ENCODE measurements at regions not wholly inside any gene's neighbourhood (a gene's known extent, or its start where the extent isn't known, plus 50 kb on each side); places are given as distances from the start of the nearest gene placed in this dataset.

DNA sequence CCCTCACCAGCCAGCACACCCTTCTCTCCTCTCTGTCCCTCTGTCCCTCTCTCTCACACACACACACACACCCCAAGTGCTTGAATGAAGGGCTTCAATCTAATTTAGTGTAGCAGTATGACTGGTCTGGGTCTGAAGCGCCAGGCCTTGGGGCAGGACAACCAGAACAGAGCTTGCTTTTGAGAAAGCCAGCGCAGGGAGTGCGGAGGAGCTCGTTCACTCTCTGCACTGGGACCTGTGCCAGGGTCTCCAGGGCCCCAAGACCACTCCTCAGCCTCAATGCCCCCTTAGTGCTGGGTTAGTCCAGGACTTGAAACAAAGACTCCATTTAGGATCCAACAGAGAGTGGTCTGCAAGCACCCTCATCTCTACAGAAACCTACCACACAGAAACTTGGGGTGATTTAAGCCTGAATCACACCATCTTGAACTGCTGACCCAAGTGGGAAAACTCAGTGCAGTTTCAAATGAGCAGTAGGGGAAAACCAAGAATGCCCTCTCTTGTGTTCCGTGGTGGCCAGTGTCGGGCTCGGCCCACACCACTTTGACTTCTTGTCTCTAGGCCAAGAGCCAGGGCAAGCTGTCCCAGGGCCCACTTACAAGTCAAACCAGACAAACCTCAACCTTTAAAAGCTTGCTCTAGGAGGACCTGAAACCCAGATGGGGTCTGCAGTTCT, 66.6 kb upstream of the WIPF1 start:
- no peaks in the 10 kb centered on the region for H3K36me3 ChIP-seq (ENCODE audit: control insufficient read depth, insufficient read depth, low read length)
- no peak overlapping the region for H3K4me3 ChIP-seq (ENCODE audit: low read length)
- H3K9me3 ChIP-seq (ENCODE audit: control insufficient read depth, low read length): no peaks in the 10 kb centered on the region
- no peaks in the 10 kb centered on the region for H3K27me3 Mint-ChIP-seq (ENCODE audit: insufficient read depth)
- peaks cover 30% of the 10 kb centered on the region for H3K4me1 Mint-ChIP-seq
- WGBS, 2 experiments (ENCODE audit: insufficient coverage in 1 of 2, insufficient read length in 1 of 2): 88 to 90% methylated on average over 7 of the region's 7 CpGs
- H3K4me1 ChIP-seq (ENCODE audit: control insufficient read depth, insufficient read depth, low read length): peaks cover 16% of the 10 kb centered on the region
- H3K27ac ChIP-seq (ENCODE audit: low read depth, low read length): no peak overlapping the region
- H3K27me3 ChIP-seq (ENCODE audit: control insufficient read depth, insufficient read depth, low read length, poor library complexity, severe bottlenecking): no peaks in the 10 kb centered on the region
- no peaks in the 10 kb centered on the region for H3K9me3 Mint-ChIP-seq
- DNase-seq: no peak
- H3K9ac ChIP-seq (ENCODE audit: extremely low read depth, low read length, poor library complexity, severe bottlenecking): no peak overlapping the region
- no peak overlapping the region for H3K4me3 Mint-ChIP-seq
- H3K27ac Mint-ChIP-seq: no peak overlapping the region
- H3K36me3 Mint-ChIP-seq (ENCODE audit: low read depth): no peaks in the 10 kb centered on the region
- TF ChIP-seq, protein P1, sequence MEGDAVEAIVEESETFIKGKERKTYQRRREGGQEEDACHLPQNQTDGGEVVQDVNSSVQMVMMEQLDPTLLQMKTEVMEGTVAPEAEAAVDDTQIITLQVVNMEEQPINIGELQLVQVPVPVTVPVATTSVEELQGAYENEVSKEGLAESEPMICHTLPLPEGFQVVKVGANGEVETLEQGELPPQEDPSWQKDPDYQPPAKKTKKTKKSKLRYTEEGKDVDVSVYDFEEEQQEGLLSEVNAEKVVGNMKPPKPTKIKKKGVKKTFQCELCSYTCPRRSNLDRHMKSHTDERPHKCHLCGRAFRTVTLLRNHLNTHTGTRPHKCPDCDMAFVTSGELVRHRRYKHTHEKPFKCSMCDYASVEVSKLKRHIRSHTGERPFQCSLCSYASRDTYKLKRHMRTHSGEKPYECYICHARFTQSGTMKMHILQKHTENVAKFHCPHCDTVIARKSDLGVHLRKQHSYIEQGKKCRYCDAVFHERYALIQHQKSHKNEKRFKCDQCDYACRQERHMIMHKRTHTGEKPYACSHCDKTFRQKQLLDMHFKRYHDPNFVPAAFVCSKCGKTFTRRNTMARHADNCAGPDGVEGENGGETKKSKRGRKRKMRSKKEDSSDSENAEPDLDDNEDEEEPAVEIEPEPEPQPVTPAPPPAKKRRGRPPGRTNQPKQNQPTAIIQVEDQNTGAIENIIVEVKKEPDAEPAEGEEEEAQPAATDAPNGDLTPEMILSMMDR (conservative IDR thresholded peaks at IDR 0.05): no peak

DNA sequence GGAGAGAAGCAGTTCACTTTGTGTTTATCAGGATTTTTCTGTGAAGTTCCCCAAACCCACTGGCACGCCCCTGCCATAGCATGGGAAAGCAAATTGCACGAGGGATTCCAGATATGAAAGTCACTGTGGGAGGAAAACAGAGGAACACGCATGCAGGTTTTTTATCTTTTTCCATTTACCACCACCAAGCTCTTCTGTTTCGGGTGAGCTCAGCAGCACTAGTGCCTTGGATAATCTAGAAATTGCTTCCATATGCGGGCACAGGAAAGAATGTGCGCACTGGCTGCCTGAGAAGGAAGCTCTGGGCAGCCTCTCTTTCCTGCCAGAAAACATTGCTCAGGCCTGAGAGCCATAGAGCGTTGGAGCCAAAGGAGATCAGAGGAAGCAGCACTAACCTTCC, 65.9 kb upstream of the WIPF1 start:
- Mint-ChIP-seq H3K27ac (no peak overlapping the region), H3K4me1 (peaks cover 25% of the 10 kb centered on the region), H3K9me3 (no peaks in the 10 kb centered on the region), H3K36me3 (ENCODE audit: low read depth) (no peaks in the 10 kb centered on the region), H3K27me3 (ENCODE audit: insufficient read depth) (no peaks in the 10 kb centered on the region), H3K4me3 (no peak overlapping the region)
- Histone ChIP-seq H3K27me3 (ENCODE audit: control insufficient read depth, insufficient read depth, low read length, poor library complexity, severe bottlenecking) (no peaks in the 10 kb centered on the region), H3K4me3 (ENCODE audit: low read length) (no peak overlapping the region), H3K4me1 (ENCODE audit: control insufficient read depth, insufficient read depth, low read length) (peaks cover 15% of the 10 kb centered on the region), H3K9me3 (ENCODE audit: control insufficient read depth, low read length) (no peaks in the 10 kb centered on the region), H3K9ac (ENCODE audit: extremely low read depth, low read length, poor library complexity, severe bottlenecking) (no peak overlapping the region), H3K27ac (ENCODE audit: low read depth, low read length) (no peak overlapping the region), H3K36me3 (ENCODE audit: control insufficient read depth, insufficient read depth, low read length) (no peaks in the 10 kb centered on the region)
- DNase-seq: no peak
- TF ChIP-seq, protein P1 (conservative IDR thresholded peaks at IDR 0.05): no peak
- 92 to 93% methylated on average over 7 of the region's 7 CpGs for WGBS, 2 experiments (ENCODE audit: insufficient coverage in 1 of 2, insufficient read length in 1 of 2)

DNA sequence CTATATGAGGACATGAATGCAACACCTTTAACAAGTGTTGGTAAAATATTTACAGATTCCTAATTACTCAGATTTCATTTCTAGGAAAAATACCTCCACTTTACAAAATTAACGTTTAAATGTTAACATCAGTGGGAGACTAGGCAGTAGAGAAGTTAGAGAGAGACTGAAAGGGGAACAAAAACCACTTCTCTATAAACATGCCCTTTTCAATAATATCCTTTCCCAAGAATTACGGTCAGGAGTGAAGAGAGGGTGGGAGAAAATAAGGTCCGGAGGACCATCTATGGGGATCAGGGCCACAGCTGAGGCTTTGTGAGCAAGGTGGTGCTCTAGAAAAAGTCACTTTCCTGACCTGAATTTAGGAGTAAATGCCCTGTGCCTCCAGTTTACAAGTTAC, 65.3 kb upstream of the WIPF1 start:
- peaks cover 9% of the 10 kb centered on the region for H3K4me1 ChIP-seq (ENCODE audit: control insufficient read depth, insufficient read depth, low read length)
- H3K4me1 Mint-ChIP-seq: peaks cover 18% of the 10 kb centered on the region
- no peaks in the 10 kb centered on the region for H3K27me3 ChIP-seq (ENCODE audit: control insufficient read depth, insufficient read depth, low read length, poor library complexity, severe bottlenecking)
- no peaks in the 10 kb centered on the region for H3K9me3 ChIP-seq (ENCODE audit: control insufficient read depth, low read length)
- DNase-seq: no peak
- TF ChIP-seq, protein P1 (conservative IDR thresholded peaks at IDR 0.05): no peak
- H3K27me3 Mint-ChIP-seq (ENCODE audit: insufficient read depth): no peaks in the 10 kb centered on the region
- no peak overlapping the region for H3K9ac ChIP-seq (ENCODE audit: extremely low read depth, low read length, poor library complexity, severe bottlenecking)
- no peak overlapping the region for H3K27ac ChIP-seq (ENCODE audit: low read depth, low read length)
- H3K27ac Mint-ChIP-seq: no peak overlapping the region
- WGBS, 2 experiments (ENCODE audit: insufficient coverage in 1 of 2, insufficient read length in 1 of 2): 94% methylated on average over 2 to 3 of the region's 3 CpGs
- H3K36me3 ChIP-seq (ENCODE audit: control insufficient read depth, insufficient read depth, low read length): no peaks in the 10 kb centered on the region
- no peak overlapping the region for H3K4me3 Mint-ChIP-seq
- no peaks in the 10 kb centered on the region for H3K36me3 Mint-ChIP-seq (ENCODE audit: low read depth)
- H3K9me3 Mint-ChIP-seq: no peaks in the 10 kb centered on the region
- H3K4me3 ChIP-seq (ENCODE audit: low read length): no peak overlapping the region
